Left lung (tissue), 4 donors: ENCODE measurements at regions not wholly inside any gene's neighbourhood (a gene's known extent, or its start where the extent isn't known, plus 50 kb on each side); places are given as distances from the start of the nearest gene placed in this dataset.
"Not testable (repeated sequence)": the region's sequence is repeated elsewhere in the genome, so short reads cannot be mapped to it uniquely, and the experiment has no call there.

Experiments
- ATAC-seq: fragments of 200-7000 bp; cut with Tn5 transposase; one replicate; pipeline ENCODE4 v1.9.1; 2020; ENCODE audit warnings: moderate library complexity
- DNase-seq, 4 donors: peaks; one replicate each; pipeline ENCODE4 v3.0.0-alpha.2; 2013 to 2020
- H3K27ac ChIP-seq, 2 donors: fragments of 200-600 bp; sonication (generic) in 1 of 2; one replicate each; pipeline versions ENCODE4 v1.5.0 to v1.8.0; 2020 to 2021
- H3K27me3 ChIP-seq, 2 donors: fragments of 200-600 bp; sonication (generic) in 1 of 2; one replicate each; pipeline versions ENCODE4 v1.5.0 to v1.8.0; 2020 to 2021
- H3K36me3 ChIP-seq, 2 donors: fragments of 200-600 bp; sonication (generic) in 1 of 2; one replicate each; pipeline versions ENCODE4 v1.5.0 to v1.8.0; 2020 to 2021
- H3K4me1 ChIP-seq, 2 donors: fragments of 200-600 bp; one replicate each; pipeline ENCODE4 v1.8.0; 2021
- H3K4me3 ChIP-seq, 2 donors: fragments of 200-600 bp; sonication (generic) in 1 of 2; one replicate each; pipeline versions ENCODE4 v1.5.0 to v1.8.0; 2020 to 2021; ENCODE audit warnings: mild to moderate bottlenecking in 1 of 2
- H3K9me3 ChIP-seq, 2 donors: fragments of 200-600 bp; sonication (generic) in 1 of 2; one replicate each; pipeline versions ENCODE4 v1.5.0 to v1.8.0; 2020 to 2021
- intact Hi-C, 2 donors: fragments of 100-400 bp; cut with DNase I; formaldehyde crosslinking; loops; one replicate each; pipeline versions ENCODE4 v1.11.2 to v1.14.2; 2022
- TF ChIP-seq, protein P1 (sequence below), 2 donors: fragments of 200-600 bp; sonication (generic) in 1 of 2; IDR thresholded peaks; one replicate each; pipeline versions ENCODE4 v1.5.0 to v1.8.0; 2021; ENCODE audit warnings: antibody characterized with exemption in 2 of 2
- donor health status: DM: no; HTN: yes; CAD: no.
- donor health status: DM: no; HTN: no; CAD: no.

DNA sequence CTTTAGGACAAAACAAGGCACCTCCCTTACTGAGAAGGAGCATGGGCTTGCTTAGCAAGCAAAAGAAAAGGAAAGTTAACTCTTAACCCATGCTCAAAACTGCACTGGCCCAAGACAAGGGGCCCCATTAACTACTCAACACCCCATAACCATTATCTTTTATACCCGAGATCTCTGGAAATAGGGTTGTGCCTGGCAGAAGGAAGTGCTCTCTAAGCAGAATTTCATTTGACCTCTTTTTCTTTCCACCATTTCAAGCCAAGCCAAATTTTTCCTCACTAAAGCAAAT, 167.2 kb downstream of the RASEF start:
- TF ChIP-seq, protein P1, sequence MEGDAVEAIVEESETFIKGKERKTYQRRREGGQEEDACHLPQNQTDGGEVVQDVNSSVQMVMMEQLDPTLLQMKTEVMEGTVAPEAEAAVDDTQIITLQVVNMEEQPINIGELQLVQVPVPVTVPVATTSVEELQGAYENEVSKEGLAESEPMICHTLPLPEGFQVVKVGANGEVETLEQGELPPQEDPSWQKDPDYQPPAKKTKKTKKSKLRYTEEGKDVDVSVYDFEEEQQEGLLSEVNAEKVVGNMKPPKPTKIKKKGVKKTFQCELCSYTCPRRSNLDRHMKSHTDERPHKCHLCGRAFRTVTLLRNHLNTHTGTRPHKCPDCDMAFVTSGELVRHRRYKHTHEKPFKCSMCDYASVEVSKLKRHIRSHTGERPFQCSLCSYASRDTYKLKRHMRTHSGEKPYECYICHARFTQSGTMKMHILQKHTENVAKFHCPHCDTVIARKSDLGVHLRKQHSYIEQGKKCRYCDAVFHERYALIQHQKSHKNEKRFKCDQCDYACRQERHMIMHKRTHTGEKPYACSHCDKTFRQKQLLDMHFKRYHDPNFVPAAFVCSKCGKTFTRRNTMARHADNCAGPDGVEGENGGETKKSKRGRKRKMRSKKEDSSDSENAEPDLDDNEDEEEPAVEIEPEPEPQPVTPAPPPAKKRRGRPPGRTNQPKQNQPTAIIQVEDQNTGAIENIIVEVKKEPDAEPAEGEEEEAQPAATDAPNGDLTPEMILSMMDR (IDR thresholded peaks at IDR 0.05) = no peak

DNA sequence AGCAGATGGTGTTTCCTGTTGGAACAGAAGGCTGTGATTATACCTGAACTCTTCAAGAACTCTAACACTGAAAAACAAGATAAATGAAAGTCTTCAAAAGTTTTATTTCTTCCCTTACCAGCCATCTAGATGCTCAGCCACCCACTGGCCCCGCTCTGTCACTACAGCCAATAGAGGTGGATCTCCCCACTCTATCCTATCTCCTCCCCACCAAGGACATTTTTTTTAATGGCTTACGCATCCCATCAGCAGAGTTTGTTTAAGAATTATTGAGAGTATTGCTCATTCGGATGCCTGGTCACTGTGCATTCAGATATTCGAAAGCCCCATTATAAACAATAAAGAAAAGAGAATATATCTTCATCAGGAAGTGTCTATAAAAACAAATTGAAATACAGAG, 159.4 kb downstream of the RASEF start:
- DNase-seq (no peak), ATAC-seq (no peak)
- TF ChIP-seq, protein P1 (IDR thresholded peaks at IDR 0.05) = no peak
- intact Hi-C loops = no loop called here
- Histone ChIP-seq H3K4me1 (no peaks in the 10 kb centered on the region), H3K4me3 (no peak overlapping the region), H3K9me3 (no peaks in the 10 kb centered on the region), H3K27ac (no peak overlapping the region), H3K27me3 (no peaks in the 10 kb centered on the region), H3K36me3 (no peaks in the 10 kb centered on the region)

More for the DNA sequence above, 167.2 kb downstream of the RASEF start:
- Histone ChIP-seq H3K27ac (no peak overlapping the region), H3K4me1 (no peaks in the 10 kb centered on the region), H3K27me3 (no peaks in the 10 kb centered on the region), H3K9me3 (no peaks in the 10 kb centered on the region), H3K4me3 (no peak overlapping the region), H3K36me3 (no peaks in the 10 kb centered on the region)
- peak in 2 of 4 donors; percentile 28 to 42 for DNase-seq
- ATAC-seq = no peak
- intact Hi-C loops = no loop called here

DNA sequence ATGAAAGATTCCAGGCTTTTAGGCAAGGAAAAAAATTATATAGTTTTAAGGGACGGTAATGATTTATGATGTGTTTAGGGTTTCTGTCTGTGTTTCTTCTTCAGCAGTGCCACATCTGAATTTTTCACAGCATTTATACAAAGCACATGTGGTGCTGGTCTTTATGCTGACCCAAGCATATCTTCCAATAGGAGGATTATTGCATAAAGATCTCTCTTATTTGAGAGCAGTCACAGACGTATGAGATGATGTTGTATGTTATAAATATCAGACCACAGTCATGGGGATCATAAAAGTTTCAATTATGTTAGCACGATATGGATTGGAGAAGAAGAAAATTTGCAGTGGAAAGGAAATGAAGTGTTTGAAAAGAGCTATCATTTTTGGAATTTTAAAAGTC, 150.9 kb downstream of the RASEF start:
- no peak for ATAC-seq
- DNase-seq = no peak
- TF ChIP-seq, protein P1 (IDR thresholded peaks at IDR 0.05) = no peak
- Histone ChIP-seq H3K27me3 (no peaks in the 10 kb centered on the region), H3K4me1 (no peaks in the 10 kb centered on the region), H3K36me3 (no peaks in the 10 kb centered on the region), H3K4me3 (no peak overlapping the region), H3K9me3 (peaks cover 0 to 18% of the 10 kb centered on the region in 2 donors), H3K27ac (no peak overlapping the region)
- intact Hi-C loops = no loop called here

DNA sequence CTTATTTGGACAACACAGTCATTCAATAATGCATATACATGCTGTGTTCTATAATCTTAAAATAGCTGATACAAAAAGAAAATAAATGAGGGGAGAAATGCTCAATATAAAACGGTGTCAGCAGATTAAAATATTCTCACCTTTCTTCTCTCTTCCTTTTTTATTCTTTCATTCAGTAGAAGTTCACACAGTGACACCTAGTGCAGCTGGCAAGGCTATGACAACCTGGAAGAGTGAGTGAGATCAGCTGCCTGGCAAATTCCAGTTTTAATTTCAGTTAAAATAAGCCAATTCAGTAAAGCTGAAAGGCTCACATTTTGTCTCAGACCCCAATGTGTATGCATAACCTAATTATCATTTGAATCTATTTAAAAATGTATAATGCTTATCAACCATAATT, 150.3 kb downstream of the RASEF start:
- no peaks in the 10 kb centered on the region for H3K27me3 ChIP-seq
- no peaks in the 10 kb centered on the region for H3K36me3 ChIP-seq
- H3K9me3 ChIP-seq = peaks cover 0 to 20% of the 10 kb centered on the region in 2 donors
- ATAC-seq (no peak), DNase-seq (no peak)
- H3K4me1 ChIP-seq = no peaks in the 10 kb centered on the region
- TF ChIP-seq, protein P1 (IDR thresholded peaks at IDR 0.05) = no peak
- no peak overlapping the region for H3K27ac ChIP-seq
- intact Hi-C loops = no loop called here
- H3K4me3 ChIP-seq = no peak overlapping the region

DNA sequence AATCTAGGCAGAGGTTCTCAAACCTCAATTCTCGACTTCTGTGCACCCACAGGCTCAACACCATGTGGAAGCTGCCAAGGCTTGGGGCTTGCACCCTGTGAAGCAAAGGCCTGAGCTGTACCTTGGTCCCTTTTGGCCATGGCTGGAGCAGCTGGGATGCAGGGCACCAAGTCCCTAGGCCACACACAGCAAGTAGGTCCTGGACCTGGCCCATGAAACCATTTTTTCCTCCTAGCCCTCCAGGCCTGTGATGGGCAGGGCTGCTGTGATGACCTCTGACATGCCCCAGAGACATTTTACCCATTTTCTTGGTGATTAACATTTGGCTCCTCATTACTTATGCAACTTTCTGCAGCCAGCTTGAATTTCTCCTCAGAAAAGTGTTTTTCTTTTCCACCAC, 146.7 kb downstream of the RASEF start:
- DNase-seq, intact Hi-C loops, H3K4me1 ChIP-seq, ATAC-seq, H3K4me3 ChIP-seq, H3K36me3 ChIP-seq, H3K27me3 ChIP-seq, H3K27ac ChIP-seq: not testable (repeated sequence)
- peaks cover 0 to 20% of the 10 kb centered on the region in 2 donors for H3K9me3 ChIP-seq

DNA sequence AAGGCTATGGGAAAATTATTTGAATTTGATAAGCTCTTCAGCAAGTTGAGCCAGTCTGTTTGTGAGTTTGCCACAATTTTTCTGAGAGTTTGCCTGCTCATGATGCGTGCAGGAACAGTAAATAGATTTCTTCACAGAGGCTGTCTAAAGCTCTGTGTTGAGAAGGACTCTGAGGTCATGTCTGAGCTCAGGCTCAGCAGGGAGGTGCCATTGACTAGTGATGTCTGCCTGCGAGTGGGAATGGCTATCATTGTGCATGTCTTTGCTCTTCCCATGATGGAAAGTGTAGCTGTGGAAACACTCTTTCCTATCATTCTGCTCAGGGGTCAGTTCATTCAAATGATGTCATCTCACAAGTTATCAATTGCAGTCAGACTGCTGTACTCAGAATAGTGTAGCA, 142.8 kb downstream of the RASEF start:
- TF ChIP-seq, protein P1 (IDR thresholded peaks at IDR 0.05) = no peak
- Histone ChIP-seq H3K4me3 (no peak overlapping the region), H3K27me3 (no peaks in the 10 kb centered on the region), H3K27ac (no peak overlapping the region), H3K36me3 (no peaks in the 10 kb centered on the region), H3K9me3 (peaks cover 0 to 20% of the 10 kb centered on the region in 2 donors), H3K4me1 (no peaks in the 10 kb centered on the region)
- intact Hi-C loops = no loop called here
- DNase-seq (no peak), ATAC-seq (no peak)
